Hematopoietic multipotent progenitor cell treated with erythropoietin and hydrocortisone succinate and interleukin-3 and kit ligand, for 6 days (in vitro differentiated cells): ENCODE measurements at regions not wholly inside any gene's neighbourhood (a gene's known extent, or its start where the extent isn't known, plus 50 kb on each side); places are given as distances from the start of the nearest gene placed in this dataset.
A peak's percentile ranks its signal among the peaks of the same experiment; 100 is the strongest.

Experiments
- DNase-seq: peaks from one replicate; pipeline ENCODE4 v3.0.0-alpha.2; 2015

GRCh38 chr1:8112611-8113261, 86.6 kb upstream of the ERRFI1 start:
- no peak for DNase-seq

- no peak for DNase-seq
Observed at GRCh38 chr1:8111560-8111959, 85.5 kb upstream of the ERRFI1 start.

GRCh38 chr1:8109216-8109615, 83.1 kb upstream of the ERRFI1 start:
- no peak for DNase-seq

- no peak for DNase-seq
Observed at GRCh38 chr1:8107897-8108296, 81.8 kb upstream of the ERRFI1 start.

GRCh38 chr1:8104278-8105236, 78.4 kb upstream of the ERRFI1 start:
- DNase-seq = peak; percentile 12

- no peak for DNase-seq
Observed at GRCh38 chr1:8097908-8098307, 71.8 kb upstream of the ERRFI1 start.

GRCh38 chr1:8097077-8097799, 71.1 kb upstream of the ERRFI1 start:
- no peak for DNase-seq

- DNase-seq = no peak
Observed at GRCh38 chr1:8096105-8097011, 70.2 kb upstream of the ERRFI1 start.

GRCh38 chr1:8095584-8095983, 69.5 kb upstream of the ERRFI1 start:
- no peak for DNase-seq

- no peak for DNase-seq
Observed at GRCh38 chr1:8094481-8095241, 68.6 kb upstream of the ERRFI1 start.

- no peak for DNase-seq
Observed at GRCh38 chr1:8093221-8093980, 67.3 kb upstream of the ERRFI1 start.

GRCh38 chr1:8092657-8093056, 66.5 kb upstream of the ERRFI1 start:
- DNase-seq = no peak

- DNase-seq = peak; percentile 2
Observed at GRCh38 chr1:8091691-8092090, 65.6 kb upstream of the ERRFI1 start.

- DNase-seq = no peak
Observed at GRCh38 chr1:8090241-8090702, 64.2 kb upstream of the ERRFI1 start.

GRCh38 chr1:8089535-8090228, 63.6 kb upstream of the ERRFI1 start:
- no peak for DNase-seq

GRCh38 chr1:8086055-8086454, 59.9 kb upstream of the ERRFI1 start:
- peak; percentile 11 for DNase-seq

GRCh38 chr1:8084913-8085312, 58.8 kb upstream of the ERRFI1 start:
- DNase-seq = no peak

GRCh38 chr1:8083739-8084484, 57.8 kb upstream of the ERRFI1 start:
- DNase-seq = no peak

- DNase-seq = no peak
Observed at GRCh38 chr1:8082945-8083344, 56.8 kb upstream of the ERRFI1 start.
